Calu3 (cell line): ENCODE measurements at regions not wholly inside any gene's neighbourhood (a gene's known extent, or its start where the extent isn't known, plus 50 kb on each side); places are given as distances from the start of the nearest gene placed in this dataset.

Experiments used
- BruUV-seq: library from RNA; stranded (reverse); fragments of 400-500 nt; replicated peaks from 2 replicates; lab custom pipeline; 2021; lab: Mats Ljungman, UMichigan
- CTCF ChIA-PET: fragments of 300-600 bp; sonication (Branson Sonifier 250); formaldehyde crosslinking; loops from one replicate; lab custom pipeline; 2022; ENCODE audit warnings: antibody characterized with exemption; lab: Charles Lee
- DNase-seq: peaks from one replicate; pipeline ENCODE4 v3.0.0; 2022
- H3K27ac Mint-ChIP-seq: one replicate; pipeline ENCODE4 v1.8.0; 2022; ENCODE audit warnings: mixed read lengths; ENCODE audit not compliant: unreplicated experiment
- H3K27me3 Mint-ChIP-seq: one replicate; pipeline ENCODE4 v1.8.0; 2022; ENCODE audit warnings: mixed read lengths; ENCODE audit not compliant: unreplicated experiment
- H3K36me3 Mint-ChIP-seq: one replicate; pipeline ENCODE4 v1.8.0; 2022; ENCODE audit warnings: mild to moderate bottlenecking, moderate library complexity, mixed read lengths; ENCODE audit not compliant: insufficient read depth, unreplicated experiment
- H3K4me1 Mint-ChIP-seq: one replicate; pipeline ENCODE4 v1.8.0; 2022; ENCODE audit warnings: mild to moderate bottlenecking, low read depth, mixed read lengths; ENCODE audit not compliant: unreplicated experiment
- H3K4me3 Mint-ChIP-seq: one replicate; pipeline ENCODE4 v1.8.0; 2022; ENCODE audit warnings: mild to moderate bottlenecking, low read depth, moderate library complexity, mixed read lengths; ENCODE audit not compliant: unreplicated experiment
- H3K9me3 Mint-ChIP-seq: one replicate; pipeline ENCODE4 v1.8.0; 2022; ENCODE audit warnings: low read depth, mixed read lengths; ENCODE audit not compliant: unreplicated experiment
- intact Hi-C: fragments of 100-400 bp; cut with micrococcal nuclease; formaldehyde crosslinking; loops from one replicate; pipeline ENCODE4 v1.10.0; 2022; ENCODE audit not compliant: unreplicated experiment
- TF ChIP-seq, protein P1 (sequence below): fragments of 200-600 bp; IDR thresholded peaks from one replicate; pipeline ENCODE4 v1.8.0; 2022; ENCODE audit warnings: antibody characterized with exemption; ENCODE audit not compliant: unreplicated experiment

DNA sequence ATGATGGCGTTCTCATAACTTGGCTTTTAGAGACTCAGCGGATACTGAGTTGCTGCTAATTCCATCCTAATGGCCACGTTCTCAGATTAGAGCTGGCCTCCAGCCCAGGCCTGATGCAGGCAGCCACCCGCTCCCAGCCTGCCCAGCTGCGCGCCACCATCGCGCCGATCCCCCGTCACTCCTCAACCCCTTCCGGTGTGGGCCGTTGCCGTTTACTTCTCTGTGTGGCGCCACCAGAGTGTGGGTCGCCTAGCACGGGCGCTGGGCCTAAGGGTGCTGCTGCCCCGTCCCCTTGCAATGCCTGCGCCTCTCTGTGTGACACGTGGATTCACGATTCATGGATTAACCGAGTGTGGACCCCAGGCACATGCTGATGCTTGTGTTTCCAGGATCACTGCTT lies 1116.0 kb downstream of the BRD1 start:
- Mint-ChIP-seq H3K27me3 (no peaks in the 10 kb centered on the region), H3K27ac (no peak overlapping the region), H3K4me1 (no peaks in the 10 kb centered on the region), H3K4me3 (no peak overlapping the region), H3K9me3 (peaks cover 15% of the 10 kb centered on the region), H3K36me3 (no peaks in the 10 kb centered on the region)
- DNase-seq = no peak
- BruUV-seq = no TSS peak
- intact Hi-C loops = no loop called here
- TF ChIP-seq, protein P1, sequence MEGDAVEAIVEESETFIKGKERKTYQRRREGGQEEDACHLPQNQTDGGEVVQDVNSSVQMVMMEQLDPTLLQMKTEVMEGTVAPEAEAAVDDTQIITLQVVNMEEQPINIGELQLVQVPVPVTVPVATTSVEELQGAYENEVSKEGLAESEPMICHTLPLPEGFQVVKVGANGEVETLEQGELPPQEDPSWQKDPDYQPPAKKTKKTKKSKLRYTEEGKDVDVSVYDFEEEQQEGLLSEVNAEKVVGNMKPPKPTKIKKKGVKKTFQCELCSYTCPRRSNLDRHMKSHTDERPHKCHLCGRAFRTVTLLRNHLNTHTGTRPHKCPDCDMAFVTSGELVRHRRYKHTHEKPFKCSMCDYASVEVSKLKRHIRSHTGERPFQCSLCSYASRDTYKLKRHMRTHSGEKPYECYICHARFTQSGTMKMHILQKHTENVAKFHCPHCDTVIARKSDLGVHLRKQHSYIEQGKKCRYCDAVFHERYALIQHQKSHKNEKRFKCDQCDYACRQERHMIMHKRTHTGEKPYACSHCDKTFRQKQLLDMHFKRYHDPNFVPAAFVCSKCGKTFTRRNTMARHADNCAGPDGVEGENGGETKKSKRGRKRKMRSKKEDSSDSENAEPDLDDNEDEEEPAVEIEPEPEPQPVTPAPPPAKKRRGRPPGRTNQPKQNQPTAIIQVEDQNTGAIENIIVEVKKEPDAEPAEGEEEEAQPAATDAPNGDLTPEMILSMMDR = no peak
- CTCF ChIA-PET = no interaction called here

DNA sequence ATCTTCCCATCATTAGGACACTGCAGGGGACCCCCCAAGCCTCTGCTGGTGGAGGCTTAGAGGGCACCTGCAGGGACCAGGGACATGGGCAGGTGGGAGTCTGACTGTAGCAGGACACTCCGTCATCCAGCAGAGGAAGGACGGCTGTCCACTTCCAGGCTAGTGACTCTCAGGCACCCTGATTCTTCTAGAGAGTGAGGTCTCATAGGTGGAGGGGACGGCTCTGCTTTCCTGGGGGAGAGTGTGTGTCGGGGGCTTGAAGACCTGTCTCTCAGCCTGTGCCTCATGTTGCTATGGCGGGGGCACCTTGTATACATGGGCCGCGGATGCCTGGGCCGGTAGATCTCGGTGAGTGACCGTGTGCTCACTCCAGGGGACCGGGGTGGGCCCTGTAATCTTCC lies 1116.6 kb downstream of the BRD1 start:
- intact Hi-C loops = no loop called here
- no TSS peak for BruUV-seq
- H3K36me3 Mint-ChIP-seq = no peaks in the 10 kb centered on the region
- H3K4me1 Mint-ChIP-seq = no peaks in the 10 kb centered on the region
- TF ChIP-seq, protein P1 = no peak
- no peak overlapping the region for H3K4me3 Mint-ChIP-seq
- H3K27me3 Mint-ChIP-seq = no peaks in the 10 kb centered on the region
- CTCF ChIA-PET = no interaction called here
- H3K27ac Mint-ChIP-seq = no peak overlapping the region
- no peak for DNase-seq
- H3K9me3 Mint-ChIP-seq = peaks cover 14% of the 10 kb centered on the region

DNA sequence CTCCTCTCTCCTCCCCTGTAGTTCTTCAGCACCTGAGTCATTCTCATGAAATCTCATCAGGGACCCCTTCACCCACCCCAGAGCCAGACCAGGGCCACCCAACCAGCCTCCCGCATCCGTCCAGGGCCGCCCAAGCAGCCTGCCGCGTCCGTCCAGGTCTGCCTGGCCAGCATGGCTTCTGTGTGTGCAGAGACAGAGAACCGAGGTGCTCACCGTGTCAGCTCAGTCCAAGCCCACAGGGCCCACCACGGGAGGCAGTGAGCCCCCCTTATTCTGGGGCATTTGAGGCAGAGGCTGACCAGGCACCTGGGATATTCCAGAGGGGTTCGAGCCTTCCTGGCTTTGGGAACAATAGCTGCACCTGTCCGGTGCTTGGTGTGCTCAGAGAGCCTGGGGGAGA lies 1117.3 kb downstream of the BRD1 start:
- DNase-seq = no peak
- Mint-ChIP-seq H3K4me3 (no peak overlapping the region), H3K9me3 (peaks cover 13% of the 10 kb centered on the region), H3K36me3 (no peaks in the 10 kb centered on the region), H3K4me1 (no peaks in the 10 kb centered on the region), H3K27ac (no peak overlapping the region), H3K27me3 (no peaks in the 10 kb centered on the region)
- TF ChIP-seq, protein P1 = no peak
- CTCF ChIA-PET = interaction anchor here (0.6 kb wide), 1 partner anchor 636 kb away, joined by 3 read pairs; no protein-coding TSS in a partner anchor
- no TSS peak for BruUV-seq
- intact Hi-C loops = no loop called here

DNA sequence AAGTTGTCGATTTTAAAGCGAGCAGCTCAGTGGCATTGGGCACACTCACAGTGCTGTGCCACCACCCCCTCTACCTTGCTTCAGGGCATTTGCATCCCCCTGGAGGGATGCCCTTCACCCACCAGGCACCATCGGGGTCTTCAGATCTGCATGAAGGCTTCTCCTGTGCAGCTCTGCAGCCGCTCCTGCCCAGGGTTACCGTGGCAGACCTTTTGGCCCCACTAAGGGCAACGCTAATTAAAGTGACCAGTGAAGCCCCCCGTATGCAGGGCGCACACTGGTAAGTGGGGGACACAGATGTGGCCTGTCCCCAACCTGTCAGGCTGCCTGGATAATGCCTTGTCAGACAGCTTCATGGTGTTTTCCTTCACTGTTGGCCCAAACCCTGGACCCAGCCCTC lies 1117.7 kb downstream of the BRD1 start:
- no peaks in the 10 kb centered on the region for H3K27me3 Mint-ChIP-seq
- no peaks in the 10 kb centered on the region for H3K4me1 Mint-ChIP-seq
- no peaks in the 10 kb centered on the region for H3K36me3 Mint-ChIP-seq
- H3K4me3 Mint-ChIP-seq = no peak overlapping the region
- no TSS peak for BruUV-seq
- TF ChIP-seq, protein P1 = no peak
- H3K9me3 Mint-ChIP-seq = peaks cover 11% of the 10 kb centered on the region
- CTCF ChIA-PET = interaction anchor here (0.6 kb wide), 1 partner anchor 636 kb away, joined by 3 read pairs; no protein-coding TSS in a partner anchor
- H3K27ac Mint-ChIP-seq = no peak overlapping the region
- no peak for DNase-seq
- intact Hi-C loops = no loop called here
